IMR-90 (cell line): ENCODE measurements at regions not wholly inside any gene's neighbourhood (a gene's known extent, or its start where the extent isn't known, plus 50 kb on each side); places are given as distances from the start of the nearest gene placed in this dataset.

Experiments used
- ATAC-seq: fragments of 200-7000 bp; cut with Tn5 transposase; 2 replicates; pipeline ENCODE4 v1.9.1; 2020; ENCODE audit warnings: low read depth, mild to moderate bottlenecking, moderate library complexity
- BruUV-seq: library from RNA; stranded (reverse); fragments of 400-500 nt; replicated peaks from 2 replicates; lab custom pipeline; 2021; lab: Mats Ljungman, UMichigan
- CTCF ChIA-PET: fragments of 300-600 bp; formaldehyde crosslinking; extraction: SDS; loops from one replicate; lab custom pipeline; 2021; ENCODE audit warnings: antibody characterized with exemption; lab: Yijun Ruan, JAX
- POLR2A ChIA-PET: fragments of 300-600 bp; sonication (Branson Sonifier 250); formaldehyde crosslinking; loops from one replicate; lab custom pipeline; 2022; ENCODE audit warnings: antibody characterized with exemption; ENCODE audit not compliant: unreplicated experiment; lab: Charles Lee
- DNase-seq: peaks from one replicate; pipeline ENCODE4 v3.0.0; 2013
- H2AFZ ChIP-seq: replicated peaks from 2 replicates; pipeline ENCODE3; 2013; ENCODE audit warnings: low read length, mild to moderate bottlenecking; ENCODE audit not compliant: poor library complexity
- H2AK5ac ChIP-seq: 2 replicates; pipeline ENCODE4 v1.6.1; 2013; ENCODE audit warnings: low read depth, low read length, inconsistent platforms
- H2AK9ac ChIP-seq: replicated peaks from 2 replicates; pipeline ENCODE3; 2013; ENCODE audit warnings: mild to moderate bottlenecking, low read depth, low read length, moderate library complexity; ENCODE audit not compliant: poor library complexity
- H2BK120ac ChIP-seq: 2 replicates; pipeline ENCODE4 v1.6.1; 2013; ENCODE audit warnings: low read depth, low read length, inconsistent platforms
- H2BK15ac ChIP-seq: 3 replicates; pipeline ENCODE4 v1.6.1; 2013; ENCODE audit warnings: low read depth, low read length, inconsistent platforms
- H2BK20ac ChIP-seq: 2 replicates; pipeline ENCODE4 v1.6.1; 2013; ENCODE audit warnings: low read depth, mild to moderate bottlenecking, inconsistent platforms, low read length, moderate library complexity
- H2BK5ac ChIP-seq: 2 replicates; pipeline ENCODE4 v1.6.1; 2013; ENCODE audit warnings: mild to moderate bottlenecking, low read depth, low read length, inconsistent platforms; ENCODE audit not compliant: poor library complexity, severe bottlenecking
- H3K14ac ChIP-seq: replicated peaks from 2 replicates; pipeline ENCODE4 v1.6.1; 2013; ENCODE audit warnings: low read depth, low read length, inconsistent platforms
- H3K18ac ChIP-seq: 2 replicates; pipeline ENCODE4 v1.6.1; 2013; ENCODE audit warnings: low read depth, low read length, control low read depth
- H3K23ac ChIP-seq: 2 replicates; pipeline ENCODE4 v1.6.1; 2013; ENCODE audit warnings: low read depth, low read length, inconsistent platforms
- H3K27ac ChIP-seq: 2 replicates; pipeline ENCODE4 v1.5.1; 2013; ENCODE audit warnings: mild to moderate bottlenecking, control low read depth, low read length; ENCODE audit not compliant: insufficient read depth
- H3K27me3 ChIP-seq: 2 replicates; pipeline ENCODE4 v1.6.1; 2013; ENCODE audit warnings: low read length; ENCODE audit not compliant: control insufficient read depth, insufficient read depth
- H3K36me3 ChIP-seq: 2 replicates; pipeline ENCODE4 v1.6.1; 2013; ENCODE audit warnings: low read length, mixed read lengths; ENCODE audit not compliant: control insufficient read depth, insufficient read depth
- H3K4ac ChIP-seq: 2 replicates; pipeline ENCODE4 v1.6.1; 2013; ENCODE audit warnings: low read depth, low read length, inconsistent platforms
- H3K4me1 ChIP-seq: 2 replicates; pipeline ENCODE4 v1.6.1; 2013; ENCODE audit warnings: low read length, mixed read lengths; ENCODE audit not compliant: control insufficient read depth, insufficient read depth
- H3K4me2 ChIP-seq: 2 replicates; pipeline ENCODE4 v1.6.1; 2013; ENCODE audit warnings: low read depth, mild to moderate bottlenecking, control low read depth, low read length, moderate library complexity
- H3K4me3 ChIP-seq: 2 replicates; pipeline ENCODE4 v1.5.1; 2013; ENCODE audit warnings: low read depth, mild to moderate bottlenecking, control low read depth, low read length, moderate library complexity; ENCODE audit not compliant: insufficient read depth
- H3K56ac ChIP-seq: 2 replicates; pipeline ENCODE4 v1.6.1; 2013; ENCODE audit warnings: low read length, inconsistent platforms; ENCODE audit not compliant: insufficient read depth; ENCODE audit errors: extremely low read depth
- H3K79me1 ChIP-seq, 2 experiments: 2 replicates each; pipeline ENCODE4 v1.6.1; 2013; ENCODE audit warnings: low read length in 2 of 2, inconsistent platforms in 1 of 2, low read depth in 1 of 2
- H3K9ac ChIP-seq: 2 replicates; pipeline ENCODE4 v1.6.1; 2013; ENCODE audit warnings: low read depth, low read length, control low read depth
- H3K9me1 ChIP-seq: 2 replicates; pipeline ENCODE4 v1.6.1; 2013; ENCODE audit warnings: low read length, inconsistent platforms; ENCODE audit not compliant: insufficient read depth
- H3K9me3 ChIP-seq: 2 replicates; pipeline ENCODE4 v1.6.1; 2013; ENCODE audit warnings: low read length; ENCODE audit not compliant: control insufficient read depth, insufficient read depth
- H4K20me1 ChIP-seq: 2 replicates; pipeline ENCODE4 v1.6.1; 2013; ENCODE audit warnings: low read length, inconsistent platforms; ENCODE audit not compliant: insufficient read depth
- H4K5ac ChIP-seq: 2 replicates; pipeline ENCODE4 v1.6.1; 2013; ENCODE audit warnings: mild to moderate bottlenecking, low read depth, low read length, control low read depth
- H4K8ac ChIP-seq, 2 experiments: 2 replicates each; pipeline ENCODE4 v1.6.1; 2013; ENCODE audit warnings: low read depth in 2 of 2, low read length in 2 of 2, control low read depth in 1 of 2, inconsistent platforms in 1 of 2
- H4K91ac ChIP-seq: 2 replicates; pipeline ENCODE4 v1.6.1; 2013; ENCODE audit warnings: low read depth, low read length, inconsistent platforms; ENCODE audit not compliant: insufficient read depth
- BHLHE40 ChIP-seq: fragments of 150-350 bp; IDR thresholded peaks from 2 replicates; pipeline ENCODE4 v1.6.1; 2016; ENCODE audit warnings: mild to moderate bottlenecking, low read depth, low read length
- CEBPB ChIP-seq: IDR thresholded peaks from 2 replicates; pipeline ENCODE4 v1.6.1; 2012; ENCODE audit warnings: low read depth, low read length, improper control_type of control experiment
- CHD1 ChIP-seq: IDR thresholded peaks from 2 replicates; pipeline ENCODE4 v1.6.1; 2012; ENCODE audit warnings: low read depth, low read length, improper control_type of control experiment
- FOS ChIP-seq: fragments of 150-350 bp; IDR thresholded peaks from 2 replicates; pipeline ENCODE4 v1.6.1; 2016; ENCODE audit warnings: low read depth, low read length
- MAFK ChIP-seq: IDR thresholded peaks from 2 replicates; pipeline ENCODE4 v1.6.1; 2012; ENCODE audit warnings: low read depth, low read length, improper control_type of control experiment
- MAZ ChIP-seq: IDR thresholded peaks from 2 replicates; pipeline ENCODE4 v1.6.1; 2012; ENCODE audit warnings: low read depth, mild to moderate bottlenecking, low read length, improper control_type of control experiment, moderate library complexity, borderline replicate concordance
- MXI1 ChIP-seq: IDR thresholded peaks from 2 replicates; pipeline ENCODE4 v1.6.1; 2012; ENCODE audit warnings: low read depth, mild to moderate bottlenecking, low read length, moderate library complexity, borderline replicate concordance
- NFE2L2 ChIP-seq: fragments of 150-350 bp; IDR thresholded peaks from 2 replicates; pipeline ENCODE4 v1.6.1; 2016; ENCODE audit warnings: low read depth, mild to moderate bottlenecking, low read length
- POLR2A ChIP-seq: IDR thresholded peaks from 2 replicates; pipeline ENCODE4 v1.6.1; 2012; ENCODE audit warnings: mild to moderate bottlenecking, low read depth, low read length
- RAD21 ChIP-seq: IDR thresholded peaks from 2 replicates; pipeline ENCODE4 v1.6.1; 2012; ENCODE audit warnings: low read length, improper control_type of control experiment
- RCOR1 ChIP-seq: IDR thresholded peaks from 2 replicates; pipeline ENCODE4 v1.6.1; 2012; ENCODE audit warnings: mild to moderate bottlenecking, low read length, improper control_type of control experiment; ENCODE audit not compliant: insufficient replicate concordance
- RFX5 ChIP-seq: IDR thresholded peaks from 2 replicates; pipeline ENCODE4 v1.8.0; 2012; ENCODE audit warnings: low read depth, mild to moderate bottlenecking, low read length, moderate library complexity
- SMC3 ChIP-seq: fragments of 150-350 bp; IDR thresholded peaks from 2 replicates; pipeline ENCODE4 v1.6.1; 2016; ENCODE audit warnings: low read depth, mild to moderate bottlenecking, antibody characterized with exemption, low read length, moderate library complexity
- WGBS, 2 experiments: methylation state at CpG; one replicate each; pipeline versions ENCODE4 v1.1.5 to v1.1.7; 2013; ENCODE audit warnings: missing lambda C conversion rate in 2 of 2; ENCODE audit not compliant: insufficient read length in 1 of 2; ENCODE audit errors: extremely low coverage in 2 of 2; 5-methylcytosine and 5-hydroxymethylcytosine counted together
- dilution Hi-C: fragments of 300-500 bp; cut with HindIII; formaldehyde crosslinking; loops from one replicate; pipeline ENCODE4 v1.14.3; 2018; ENCODE audit warnings: low sequenced_read_pairs; ENCODE audit not compliant: unreplicated experiment
- in situ Hi-C: fragments of 300-500 bp; cut with MboI; formaldehyde crosslinking; loops from 3 replicates; pipeline ENCODE4 v1.14.3; 2019; ENCODE audit warnings: low sequenced_read_pairs, inconsistent platforms, mixed read lengths
- intact Hi-C: fragments of 100-400 bp; cut with micrococcal nuclease; formaldehyde crosslinking; loops from 2 replicates; pipeline ENCODE4 v1.10.0; 2022
- TF ChIP-seq, protein P1 (sequence below): fragments of 150-350 bp; IDR thresholded peaks from 2 replicates; pipeline ENCODE4 v1.6.1; 2017; ENCODE audit warnings: mild to moderate bottlenecking, antibody characterized with exemption, low read length, low read depth
- TF ChIP-seq, protein P2 (sequence below): conservative IDR thresholded peaks from 2 replicates; pipeline ENCODE4 v1.5.1; 2012; ENCODE audit warnings: mild to moderate bottlenecking, low read depth, low read length, improper control_type of control experiment
- TF ChIP-seq, protein P3 (sequence below): fragments of 150-350 bp; IDR thresholded peaks from 2 replicates; pipeline ENCODE4 v1.6.1; 2016; ENCODE audit warnings: low read depth, mild to moderate bottlenecking, low read length, moderate library complexity, borderline replicate concordance

DNA sequence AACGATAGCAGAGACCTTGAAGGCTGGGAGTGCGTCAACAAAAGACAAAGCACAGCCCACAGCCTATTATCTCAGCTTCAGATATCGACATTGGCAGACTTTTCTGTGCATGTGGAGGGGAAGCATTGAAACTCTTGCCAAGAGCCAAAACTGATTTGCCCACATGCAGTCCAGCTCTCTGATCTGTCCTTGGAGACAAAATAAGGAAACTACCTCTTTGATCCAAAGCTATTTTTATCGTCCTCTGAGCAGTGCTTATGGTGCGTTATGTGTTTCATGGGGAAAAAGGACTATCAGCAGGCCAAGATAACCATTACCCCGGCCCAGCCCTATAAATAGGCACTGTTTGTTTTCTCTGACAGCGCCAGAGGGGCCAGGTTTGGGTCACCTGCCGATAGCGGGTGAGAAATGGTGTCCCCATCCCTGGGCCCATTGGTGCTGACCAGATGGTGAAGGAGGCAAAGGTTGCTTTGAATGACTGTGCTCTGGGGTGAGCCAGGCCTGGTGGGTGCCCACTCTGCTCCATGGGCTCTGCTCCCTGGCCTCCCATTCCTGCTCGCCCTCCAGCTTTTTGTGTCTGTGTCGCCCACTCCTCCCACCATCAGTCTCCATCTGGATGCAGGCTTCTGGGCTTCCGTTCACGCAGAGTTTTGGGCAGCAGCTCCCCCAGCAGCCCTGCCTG lies 176.1 kb upstream of the HS6ST1 start:
- in situ Hi-C loops (no loop called here), dilution Hi-C loops (no loop called here), intact Hi-C loops (no loop called here)
- ATAC-seq (no peak), DNase-seq (no peak)
- Histone ChIP-seq H3K9me1 (no peaks in the 10 kb centered on the region), H3K27ac (no peak overlapping the region), H3K56ac (no peak overlapping the region), H4K8ac (no peak overlapping the region), H2BK15ac (no peak overlapping the region), H2BK20ac (no peak overlapping the region), H4K5ac (no peak overlapping the region), H3K36me3 (no peaks in the 10 kb centered on the region), H2AK9ac (no peak overlapping the region), H3K23ac (no peak overlapping the region), H3K79me1 (no peaks in the 10 kb centered on the region), H3K14ac (no peak overlapping the region), H2BK120ac (no peak overlapping the region), H3K9me3 (peaks cover 5% of the 10 kb centered on the region; the same call in 1 of the 2 replicates), H3K4me3 (no peak overlapping the region), H3K4ac (no peak overlapping the region), H3K9ac (no peak overlapping the region), H4K20me1 (no peaks in the 10 kb centered on the region), H2BK5ac (no peak overlapping the region), H2AFZ (peak overlapping the region; percentile 58), H3K4me2 (no peak overlapping the region), H4K91ac (no peak overlapping the region), H3K4me1 (no peaks in the 10 kb centered on the region), H2AK5ac (no peak overlapping the region), H3K18ac (no peak overlapping the region), H3K27me3 (peaks cover 14% of the 10 kb centered on the region)
- ChIA-PET POLR2A (no interaction called here), CTCF (no interaction called here)
- no peak for TF ChIP-seq RAD21
- no peak for TF ChIP-seq FOS
- no peak for TF ChIP-seq SMC3
- TF ChIP-seq RFX5: no peak
- no peak for TF ChIP-seq MAZ
- TF ChIP-seq BHLHE40: no peak
- TF ChIP-seq CHD1: no peak
- no peak for TF ChIP-seq MAFK
- TF ChIP-seq, protein P1, sequence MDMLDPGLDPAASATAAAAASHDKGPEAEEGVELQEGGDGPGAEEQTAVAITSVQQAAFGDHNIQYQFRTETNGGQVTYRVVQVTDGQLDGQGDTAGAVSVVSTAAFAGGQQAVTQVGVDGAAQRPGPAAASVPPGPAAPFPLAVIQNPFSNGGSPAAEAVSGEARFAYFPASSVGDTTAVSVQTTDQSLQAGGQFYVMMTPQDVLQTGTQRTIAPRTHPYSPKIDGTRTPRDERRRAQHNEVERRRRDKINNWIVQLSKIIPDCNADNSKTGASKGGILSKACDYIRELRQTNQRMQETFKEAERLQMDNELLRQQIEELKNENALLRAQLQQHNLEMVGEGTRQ: no peak
- TF ChIP-seq MXI1: no peak
- TF ChIP-seq POLR2A: no peak
- TF ChIP-seq, protein P2, sequence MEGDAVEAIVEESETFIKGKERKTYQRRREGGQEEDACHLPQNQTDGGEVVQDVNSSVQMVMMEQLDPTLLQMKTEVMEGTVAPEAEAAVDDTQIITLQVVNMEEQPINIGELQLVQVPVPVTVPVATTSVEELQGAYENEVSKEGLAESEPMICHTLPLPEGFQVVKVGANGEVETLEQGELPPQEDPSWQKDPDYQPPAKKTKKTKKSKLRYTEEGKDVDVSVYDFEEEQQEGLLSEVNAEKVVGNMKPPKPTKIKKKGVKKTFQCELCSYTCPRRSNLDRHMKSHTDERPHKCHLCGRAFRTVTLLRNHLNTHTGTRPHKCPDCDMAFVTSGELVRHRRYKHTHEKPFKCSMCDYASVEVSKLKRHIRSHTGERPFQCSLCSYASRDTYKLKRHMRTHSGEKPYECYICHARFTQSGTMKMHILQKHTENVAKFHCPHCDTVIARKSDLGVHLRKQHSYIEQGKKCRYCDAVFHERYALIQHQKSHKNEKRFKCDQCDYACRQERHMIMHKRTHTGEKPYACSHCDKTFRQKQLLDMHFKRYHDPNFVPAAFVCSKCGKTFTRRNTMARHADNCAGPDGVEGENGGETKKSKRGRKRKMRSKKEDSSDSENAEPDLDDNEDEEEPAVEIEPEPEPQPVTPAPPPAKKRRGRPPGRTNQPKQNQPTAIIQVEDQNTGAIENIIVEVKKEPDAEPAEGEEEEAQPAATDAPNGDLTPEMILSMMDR: no peak
- no peak for TF ChIP-seq NFE2L2
- TF ChIP-seq CEBPB: no peak
- TF ChIP-seq, protein P3, sequence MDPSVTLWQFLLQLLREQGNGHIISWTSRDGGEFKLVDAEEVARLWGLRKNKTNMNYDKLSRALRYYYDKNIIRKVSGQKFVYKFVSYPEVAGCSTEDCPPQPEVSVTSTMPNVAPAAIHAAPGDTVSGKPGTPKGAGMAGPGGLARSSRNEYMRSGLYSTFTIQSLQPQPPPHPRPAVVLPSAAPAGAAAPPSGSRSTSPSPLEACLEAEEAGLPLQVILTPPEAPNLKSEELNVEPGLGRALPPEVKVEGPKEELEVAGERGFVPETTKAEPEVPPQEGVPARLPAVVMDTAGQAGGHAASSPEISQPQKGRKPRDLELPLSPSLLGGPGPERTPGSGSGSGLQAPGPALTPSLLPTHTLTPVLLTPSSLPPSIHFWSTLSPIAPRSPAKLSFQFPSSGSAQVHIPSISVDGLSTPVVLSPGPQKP: no peak
- TF ChIP-seq RCOR1: no peak
- BruUV-seq: no TSS peak
- no CpG with 5 or more reads among the region's 13 CpGs for WGBS, 2 experiments
